ENCODE measurements at regions not wholly inside any gene's neighbourhood (a gene's known extent, or its start where the extent isn't known, plus 50 kb on each side); places are given as distances from the start of the nearest gene placed in this dataset.
"Not testable (repeated sequence)": the region's sequence is repeated elsewhere in the genome, so short reads cannot be mapped to it uniquely, and the experiment has no call there.

DNA sequence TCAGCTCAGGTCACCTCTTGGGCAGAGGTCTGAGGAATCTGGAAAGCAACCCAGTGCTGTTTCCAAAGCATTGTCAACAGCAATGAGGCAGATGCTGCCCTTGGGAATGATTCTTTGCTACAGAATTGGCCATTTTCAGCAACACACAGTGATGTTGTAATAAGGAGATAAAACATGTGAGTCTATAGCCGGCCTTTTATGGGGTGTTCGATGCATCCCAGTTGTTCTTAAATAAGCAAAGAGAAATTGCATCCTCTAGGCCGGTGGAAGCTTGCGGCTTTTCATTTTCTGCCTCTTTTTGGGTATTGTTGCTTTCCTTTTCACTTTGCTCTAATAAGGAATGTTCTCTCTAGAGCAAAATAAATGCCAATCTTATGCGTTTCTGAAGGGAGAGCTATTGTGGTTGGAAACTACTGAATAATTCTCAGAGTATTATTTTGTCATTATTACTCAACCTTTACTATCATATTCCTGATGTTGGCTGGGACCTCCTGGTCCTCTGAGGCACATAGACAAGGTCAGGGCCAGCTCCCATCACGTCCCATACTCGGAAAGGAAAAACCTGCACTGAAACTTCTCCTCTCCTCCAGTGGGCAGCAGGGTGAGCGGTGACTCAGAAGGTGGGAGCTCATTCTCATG, 214.2 kb downstream of the CDH26 start:
- no peak for DNase-seq

GRCh38 chr20:60177080-60177479, 218.9 kb downstream of the CDH26 start:
- no peak for DNase-seq

DNA sequence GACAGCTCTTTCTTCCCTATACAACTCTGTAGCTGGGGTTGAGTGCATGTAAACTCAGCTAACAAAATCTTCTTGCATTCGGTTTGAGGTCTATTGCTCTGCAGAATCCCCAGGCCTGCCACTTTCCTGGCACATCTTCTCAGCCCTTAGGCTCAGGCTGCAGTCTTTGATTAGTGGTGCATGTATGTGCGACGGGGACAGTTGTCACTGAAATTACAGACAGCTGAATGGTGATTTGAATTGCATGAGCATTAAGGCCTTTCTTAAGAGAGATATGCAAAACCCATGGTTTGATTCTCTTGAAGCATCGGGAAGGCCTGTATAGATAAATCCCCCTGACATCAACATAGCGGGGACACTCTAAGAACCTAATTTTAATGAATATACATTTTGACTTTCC, 222.8 kb downstream of the CDH26 start:
- no peak for DNase-seq

GRCh38 chr20:60186412-60186811, 228.2 kb downstream of the CDH26 start:
- no peak for DNase-seq

DNA sequence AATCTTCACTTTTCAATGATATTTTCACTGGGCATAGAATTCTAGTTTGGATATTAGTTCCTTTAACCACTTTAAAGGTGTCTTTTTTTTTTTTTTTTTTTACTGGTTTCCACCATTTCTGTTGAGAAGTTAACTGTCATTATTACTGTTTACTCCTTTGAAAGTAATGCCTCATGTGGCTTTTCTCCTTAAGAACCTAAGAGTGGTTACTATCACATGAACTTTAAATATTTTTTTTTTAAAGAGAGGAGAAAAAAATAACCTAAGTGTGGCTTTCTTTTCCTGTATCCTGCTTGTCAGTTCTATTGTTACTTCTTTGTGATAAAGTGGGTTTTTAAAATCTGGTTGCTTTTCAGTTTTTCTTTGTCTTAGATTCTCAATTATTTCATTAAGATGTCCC, 229.5 kb downstream of the CDH26 start:
- no peak for DNase-seq

- no peak for DNase-seq
Measured at GRCh38 chr20:60191014-60191413, 232.8 kb downstream of the CDH26 start.

DNA sequence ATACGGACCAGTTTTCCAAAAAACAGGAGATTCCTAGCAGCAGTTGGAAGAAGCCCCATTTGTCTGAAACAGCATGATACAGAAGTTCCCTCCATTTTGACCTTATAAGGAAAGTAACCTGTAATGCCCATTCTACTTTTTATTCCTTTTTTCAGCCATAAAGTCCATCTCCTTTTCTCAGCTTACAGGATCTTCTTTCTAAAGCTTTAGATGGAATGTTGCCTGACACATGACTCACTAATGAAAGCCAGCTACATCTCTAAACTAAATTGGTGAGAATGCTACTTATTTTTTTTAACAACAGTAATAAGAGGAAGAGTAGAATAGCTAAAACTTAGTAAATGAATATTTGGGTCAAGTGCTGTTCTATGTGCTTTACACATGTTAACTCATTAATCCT, 234.1 kb downstream of the CDH26 start:
- no peak for DNase-seq

GRCh38 chr20:60199132-60199531, 240.9 kb downstream of the CDH26 start:
- DNase-seq, result not testable (repeated sequence)

DNA sequence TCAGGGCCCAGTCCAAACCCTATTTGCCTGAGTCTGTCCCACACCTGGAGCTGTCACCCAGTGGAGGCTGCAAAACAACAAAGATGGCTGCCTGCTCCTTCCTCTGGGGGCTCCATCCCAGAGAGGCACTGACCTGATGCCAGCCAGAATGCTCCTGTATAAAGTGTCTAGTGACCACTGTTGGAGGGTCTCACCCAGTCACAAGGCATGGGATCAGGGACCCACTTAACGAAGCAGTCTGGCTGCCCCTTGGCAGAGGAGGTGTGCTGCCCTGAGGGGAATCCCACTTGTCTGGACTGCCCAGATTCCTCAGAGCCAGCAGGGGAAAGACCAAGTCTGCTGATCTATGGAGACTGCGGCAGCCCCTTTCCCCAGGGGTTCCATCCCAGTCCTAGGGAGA, 241.6 kb downstream of the CDH26 start:
- no peak for DNase-seq

DNA sequence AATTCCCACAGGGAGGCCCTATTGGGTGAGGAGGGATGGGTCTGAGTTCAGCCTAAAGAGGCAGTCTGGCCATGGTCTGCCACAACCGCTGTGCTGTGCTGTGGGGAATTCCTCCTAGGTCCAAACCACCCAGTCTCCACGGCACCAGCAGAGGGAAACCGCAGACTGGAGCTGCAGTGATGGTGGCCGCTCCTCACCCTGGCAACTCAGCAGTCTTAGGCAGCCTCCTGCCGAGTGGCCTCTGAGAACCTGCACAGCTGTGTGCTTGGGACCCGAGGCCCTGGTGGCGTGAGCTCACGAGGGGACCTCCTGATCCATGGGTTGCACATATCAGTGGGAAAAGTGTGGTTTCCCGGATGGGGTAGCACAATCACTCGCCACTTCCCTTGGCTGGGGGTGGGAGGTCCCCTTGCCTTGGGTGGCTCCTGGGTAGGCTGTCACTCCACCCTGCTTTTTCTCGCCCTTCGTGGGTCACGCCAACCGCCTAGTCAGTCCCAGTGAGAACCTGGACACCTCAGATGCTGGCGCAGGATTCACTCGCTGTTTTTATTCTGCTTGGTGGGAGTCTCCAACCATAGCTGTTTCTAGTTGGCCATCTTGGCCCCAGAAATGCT, 242.2 kb downstream of the CDH26 start:
- no peak for DNase-seq

GRCh38 chr20:60201198-60201835, 243.1 kb downstream of the CDH26 start:
- DNase-seq, result no peak

DNA sequence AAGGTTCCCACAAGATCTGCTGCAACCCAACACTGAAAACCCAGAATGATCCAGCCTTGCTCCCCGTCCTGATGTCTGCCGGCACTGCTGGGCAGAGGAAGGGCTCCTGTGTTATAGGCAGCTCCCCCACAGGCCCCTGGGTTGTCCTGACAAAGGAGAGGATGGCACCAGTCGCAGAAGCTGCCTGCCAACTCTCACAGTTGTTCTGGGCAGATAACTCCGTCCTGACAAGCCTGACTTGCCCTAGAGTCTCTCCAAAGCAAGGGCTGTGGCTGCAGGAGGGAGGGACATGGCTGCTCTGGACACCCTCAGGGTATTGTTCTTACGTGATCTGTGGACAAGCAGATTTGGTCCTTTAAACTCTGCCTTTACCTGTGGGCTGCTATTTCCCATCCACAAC, 243.8 kb downstream of the CDH26 start:
- no peak for DNase-seq

- DNase-seq, result no peak
Measured at GRCh38 chr20:60203451-60203850, 245.2 kb downstream of the CDH26 start.

DNA sequence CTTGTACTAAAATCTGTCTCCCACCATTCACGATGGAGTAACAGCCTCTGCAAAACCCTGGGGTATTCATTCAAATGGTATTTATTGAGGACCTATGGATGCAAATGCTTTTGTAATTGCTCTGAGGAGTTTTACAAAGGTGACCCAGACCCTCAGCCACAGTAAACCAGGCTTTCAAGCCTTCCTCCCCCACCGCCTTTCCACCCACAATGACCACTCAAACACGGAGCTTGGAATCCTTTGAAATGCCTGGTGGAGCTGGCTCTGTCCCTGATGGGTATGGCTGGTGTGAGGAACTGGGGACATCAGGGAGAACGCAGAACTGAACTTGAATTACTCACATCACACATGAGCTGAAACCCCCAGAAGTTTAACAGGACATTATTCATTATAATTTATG, 246.4 kb downstream of the CDH26 start:
- DNase-seq, result no peak

GRCh38 chr20:60206259-60206658, 248.0 kb downstream of the CDH26 start:
- DNase-seq, result no peak

DNA sequence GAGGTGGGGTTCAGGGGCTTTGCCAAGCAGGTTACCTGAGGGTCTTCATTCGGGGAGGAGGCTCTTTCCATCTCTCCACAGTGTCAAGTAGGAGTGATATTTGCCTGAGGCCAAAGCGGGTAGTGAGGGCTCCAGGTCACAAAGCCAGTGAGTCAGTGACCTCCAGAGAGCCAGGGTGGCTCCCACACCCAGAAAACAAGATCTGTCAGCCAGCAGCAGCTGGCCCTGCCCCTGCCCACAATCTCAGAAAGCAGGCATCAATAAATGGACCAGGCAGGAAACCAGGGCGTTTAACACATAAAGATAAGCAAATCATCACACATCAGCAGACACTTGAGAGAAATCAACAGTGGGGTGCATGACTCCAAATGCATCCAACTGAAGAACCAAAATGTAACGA, 250.8 kb downstream of the CDH26 start:
- DNase-seq, result no peak

- peak; percentile 36 for DNase-seq
Measured at GRCh38 chr20:60210779-60211617, 252.8 kb downstream of the CDH26 start.

- DNase-seq, result no peak
Measured at GRCh38 chr20:60211618-60212463, 253.6 kb downstream of the CDH26 start.

- no peak for DNase-seq
Measured at GRCh38 chr20:60212695-60213094, 254.5 kb downstream of the CDH26 start.

DNA sequence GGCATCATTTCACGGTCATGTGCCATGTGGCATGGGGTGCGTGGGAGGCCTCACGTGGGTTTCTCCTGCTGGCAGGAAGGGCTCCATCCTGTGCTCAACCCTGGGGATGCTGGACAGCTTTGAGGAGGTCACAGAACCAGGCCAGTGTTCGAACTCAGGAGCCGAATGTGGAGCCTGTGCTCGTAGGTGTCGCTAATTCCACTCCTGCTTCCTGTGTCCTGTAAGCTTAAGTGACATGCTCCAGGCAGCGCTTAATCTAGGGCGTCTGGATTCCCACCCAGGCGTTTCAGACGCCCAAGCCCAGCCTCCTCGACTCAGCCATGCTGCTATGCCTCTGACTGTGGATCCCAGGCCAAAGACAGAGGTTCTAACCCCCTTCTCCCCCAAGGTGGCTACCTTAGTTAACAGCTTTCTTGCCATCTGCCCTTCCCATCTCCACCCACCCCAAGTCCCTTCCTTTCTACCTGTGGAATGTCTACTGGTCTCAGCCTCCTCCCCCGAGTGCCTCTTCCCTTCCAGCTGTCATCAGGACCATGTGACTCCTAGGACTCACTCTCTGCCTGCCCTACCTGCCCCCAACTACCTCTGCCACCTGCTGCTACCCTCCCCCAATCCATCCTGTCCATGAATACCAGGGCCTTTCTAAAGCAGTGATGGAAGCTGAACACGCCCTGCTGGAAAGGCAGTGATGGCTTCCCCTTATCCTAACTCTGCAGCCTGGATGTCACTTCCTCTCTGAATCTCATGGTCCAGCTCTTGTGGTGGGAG, 255.1 kb downstream of the CDH26 start:
- DNase-seq, result no peak

DNA sequence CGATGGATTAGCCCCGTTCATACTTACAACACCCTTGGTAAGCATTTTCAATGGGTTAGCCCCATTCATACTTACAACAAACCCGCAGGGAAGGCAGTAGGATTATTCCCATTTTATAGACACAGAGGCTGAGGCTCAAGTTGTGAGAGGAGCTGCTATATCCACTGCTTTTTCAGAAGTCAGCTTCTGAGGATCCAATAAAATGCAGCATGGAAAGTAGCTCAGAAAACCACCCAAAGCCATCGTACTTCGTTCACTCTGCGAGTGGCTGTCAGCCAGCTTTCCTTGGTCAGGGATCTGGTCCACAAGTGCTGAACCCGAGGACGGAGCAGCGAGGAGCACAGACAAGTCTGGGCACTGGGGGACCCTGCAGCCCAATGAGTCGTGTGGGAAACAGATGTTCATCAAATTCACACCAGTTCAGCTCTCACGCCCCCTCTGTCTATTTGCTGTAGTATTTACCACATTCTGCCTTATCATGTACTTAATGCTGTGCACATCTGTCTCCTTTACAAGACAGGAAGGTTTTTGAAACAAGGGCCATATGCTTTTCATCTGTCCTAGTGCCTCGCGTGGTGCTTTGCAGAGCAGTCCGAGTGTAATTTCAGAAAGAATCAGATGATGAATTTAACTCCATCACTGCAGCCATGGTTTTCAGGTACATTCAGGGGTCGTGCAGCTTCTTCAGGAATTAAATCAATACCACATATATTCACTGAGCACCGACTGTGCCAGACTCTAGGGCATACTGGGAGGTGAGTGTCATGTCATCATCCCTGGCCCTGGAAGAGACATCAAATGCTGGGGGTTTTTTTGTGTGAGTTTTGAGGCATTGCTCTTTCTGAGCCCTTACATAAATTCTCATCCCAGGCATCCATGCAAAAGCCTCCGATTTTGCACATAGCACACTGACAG, 256.9 kb downstream of the CDH26 start:
- DNase-seq, result no peak
